PC-3 (cell line): ENCODE measurements at regions not wholly inside any gene's neighbourhood (a gene's known extent, or its start where the extent isn't known, plus 50 kb on each side); places are given as distances from the start of the nearest gene placed in this dataset.
"Not testable (repeated sequence)": the region's sequence is repeated elsewhere in the genome, so short reads cannot be mapped to it uniquely, and the experiment has no call there.

Source experiments
- CTCF ChIP-seq: fragments of 300-600 bp; sonication (generic); conservative IDR thresholded peaks from 2 replicates; pipeline ENCODE4 v1.5.1; 2017; ENCODE audit warnings: antibody characterized with exemption, low read depth, mild to moderate bottlenecking, low read length
- EZH2 ChIP-seq: fragments of 300-600 bp; sonication (generic); IDR thresholded peaks from one replicate; pipeline ENCODE4 v1.6.1; 2017; ENCODE audit warnings: antibody characterized with exemption, mild to moderate bottlenecking, low read length; ENCODE audit not compliant: unreplicated experiment
- EZH2phosphoT487 ChIP-seq: fragments of 300-600 bp; sonication (generic); IDR thresholded peaks from 2 replicates; pipeline ENCODE4 v1.6.1; 2018; ENCODE audit warnings: mild to moderate bottlenecking, antibody characterized with exemption, low read length, borderline replicate concordance

GRCh38 chr1:143755961-143756360, 215.8 kb downstream of the FAM72C start:
- not testable (repeated sequence) for TF ChIP-seq CTCF, EZH2, EZH2phosphoT487
